ENCODE measurements at regions not wholly inside any gene's neighbourhood (a gene's known extent, or its start where the extent isn't known, plus 50 kb on each side); places are given as distances from the start of the nearest gene placed in this dataset.
"Not testable (repeated sequence)": the region's sequence is repeated elsewhere in the genome, so short reads cannot be mapped to it uniquely, and the experiment has no call there.

DNA sequence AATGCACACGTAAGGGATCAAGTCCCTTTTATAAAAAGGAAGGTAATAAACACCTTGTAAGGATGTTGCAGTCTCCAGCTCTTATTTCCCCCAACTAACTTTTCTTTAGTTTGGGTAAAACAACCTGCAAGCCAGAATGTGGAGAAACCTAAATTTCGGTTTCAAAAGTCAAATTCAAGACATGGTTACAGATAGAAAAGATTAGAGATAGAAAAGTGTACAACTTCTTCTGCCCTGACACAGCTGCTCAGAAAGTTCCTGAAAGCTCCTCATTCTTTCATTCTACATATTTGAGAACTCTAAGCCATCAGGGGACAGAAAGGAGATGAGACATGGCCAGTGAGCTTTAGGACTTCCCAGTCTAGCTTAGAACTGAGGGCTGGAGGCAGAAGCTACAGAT lies 574.9 kb downstream of the DIPK2A start:
- DNase-seq: no peak

- DNase-seq: no peak
These were observed 576.7 kb downstream of the DIPK2A start for GRCh38 chr3:144548346-144548745.

DNA sequence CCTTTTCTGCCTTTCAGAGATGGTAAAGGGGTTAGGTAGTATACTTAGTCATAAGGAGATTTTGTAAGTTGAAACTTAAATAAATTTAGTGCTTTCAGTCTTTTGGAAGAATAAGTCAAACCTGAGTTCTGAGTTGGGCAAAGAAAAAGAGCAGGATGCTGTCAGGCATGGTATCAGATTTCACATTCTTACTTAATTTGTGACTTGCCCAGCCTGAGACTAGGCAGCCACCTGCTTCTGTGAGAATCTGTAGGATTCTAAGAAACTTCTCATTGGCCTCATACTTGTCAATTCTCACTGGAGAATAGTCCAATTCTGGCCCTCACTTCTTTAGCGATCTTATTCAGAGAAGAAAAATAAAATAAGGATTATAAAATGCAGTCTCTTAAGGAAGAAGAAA lies 577.5 kb downstream of the DIPK2A start:
- DNase-seq: no peak

- DNase-seq: no peak
These were observed 580.9 kb downstream of the DIPK2A start for GRCh38 chr3:144552346-144553057.

- DNase-seq: no peak
These were observed 581.7 kb downstream of the DIPK2A start for GRCh38 chr3:144553301-144553700.

- DNase-seq: no peak
These were observed 583.3 kb downstream of the DIPK2A start for GRCh38 chr3:144554889-144555288.

GRCh38 chr3:144556392-144556791 lies 584.8 kb downstream of the DIPK2A start:
- no peak for DNase-seq

GRCh38 chr3:144557515-144557914 lies 585.9 kb downstream of the DIPK2A start:
- DNase-seq: no peak

DNA sequence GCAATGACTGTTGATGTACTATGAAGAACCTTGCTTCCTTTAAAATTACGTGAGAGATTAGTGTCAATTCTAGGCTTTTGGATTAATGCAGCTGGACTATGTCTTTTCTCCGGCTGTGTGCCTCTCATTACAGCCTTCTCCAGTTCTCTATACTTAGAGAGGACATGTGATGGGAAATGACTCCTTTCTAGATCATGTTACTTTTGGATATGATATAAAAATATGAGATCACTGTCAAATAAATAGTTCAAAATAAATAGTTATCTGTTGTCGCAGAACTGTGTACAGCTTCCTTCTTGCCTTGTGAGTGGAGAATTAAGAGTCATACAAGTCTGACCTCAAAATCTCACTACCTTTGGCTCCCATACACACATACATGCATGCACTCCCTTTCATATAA lies 592.4 kb downstream of the DIPK2A start:
- peak; percentile 1 for DNase-seq

DNA sequence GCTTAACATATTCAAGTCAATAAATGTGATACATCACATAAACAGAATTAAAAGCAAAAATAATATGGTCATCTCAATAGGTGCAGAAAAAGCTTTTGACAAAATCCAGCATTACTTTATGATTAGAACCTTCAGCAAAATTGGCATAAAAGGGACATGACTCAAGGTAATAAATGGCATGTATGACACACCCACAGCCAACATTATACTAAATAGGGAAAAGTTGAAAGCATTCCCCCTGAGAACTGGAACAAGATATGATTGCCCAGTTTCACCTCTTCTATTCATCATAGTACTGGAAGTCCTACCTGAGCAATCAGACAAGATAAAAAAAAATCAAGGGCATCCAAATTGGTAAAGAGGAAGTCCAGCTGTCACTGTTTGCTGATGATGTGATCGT lies 594.7 kb downstream of the DIPK2A start:
- no peak for DNase-seq

DNA sequence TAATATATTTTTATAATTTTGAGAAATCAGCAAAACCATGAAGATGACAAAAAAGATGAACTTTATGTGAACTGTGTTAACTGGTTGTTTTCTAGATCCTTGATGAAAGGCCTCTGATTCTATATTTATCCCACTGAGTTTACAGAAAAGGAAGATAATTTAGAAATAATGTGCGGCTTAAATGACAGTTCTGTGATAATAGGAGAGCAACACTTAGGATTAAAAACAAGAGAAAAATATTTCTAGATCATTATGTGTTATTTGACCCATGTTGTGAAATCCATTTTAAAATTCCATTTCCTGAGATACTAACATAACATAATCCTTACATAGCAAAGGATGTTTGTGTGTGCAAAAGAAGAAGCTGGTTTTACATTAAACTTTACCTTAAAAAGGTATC lies 598.0 kb downstream of the DIPK2A start:
- DNase-seq: no peak

- DNase-seq: no peak
These were observed 612.2 kb downstream of the DIPK2A start for GRCh38 chr3:144583871-144584270.

DNA sequence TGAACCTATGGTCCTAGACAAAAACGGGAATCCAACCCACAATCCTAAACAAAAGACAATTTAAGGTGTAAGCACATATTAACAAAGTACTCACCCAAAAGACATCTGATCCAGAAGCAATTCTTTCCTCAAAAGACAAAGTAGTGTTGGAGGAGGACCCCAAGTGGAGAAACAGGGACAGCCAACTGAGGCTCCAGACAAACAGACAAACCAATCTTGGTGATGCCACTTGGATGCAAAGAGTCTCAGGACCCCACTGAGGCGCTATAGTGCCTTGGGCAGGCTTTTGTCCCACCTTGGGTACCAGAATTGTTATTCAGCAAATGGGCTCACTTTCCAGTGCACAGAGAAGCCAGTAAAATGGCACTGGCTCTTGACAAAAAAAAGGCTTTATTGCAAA lies 613.8 kb downstream of the DIPK2A start:
- no peak for DNase-seq

DNA sequence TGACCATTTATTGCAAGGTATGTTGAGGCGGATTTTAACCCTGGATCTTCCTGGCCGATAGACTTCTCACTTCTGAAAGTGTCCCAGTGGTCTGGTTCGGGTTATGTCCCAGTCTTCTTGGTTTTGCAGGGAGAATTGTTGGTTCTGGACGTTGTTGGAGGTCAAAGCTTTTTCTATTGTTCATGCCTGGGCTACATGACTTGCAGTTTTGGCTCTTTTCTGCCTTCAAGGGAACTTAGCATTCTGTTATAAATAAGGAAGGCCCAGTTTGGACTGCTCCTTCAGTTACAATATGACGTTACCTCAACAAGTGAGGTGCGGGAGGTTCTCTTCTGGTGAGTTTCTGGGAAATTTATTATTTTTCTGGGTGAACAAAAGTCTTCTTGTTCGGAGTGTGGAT lies 614.3 kb downstream of the DIPK2A start:
- no peak for DNase-seq

GRCh38 chr3:144586382-144586781 lies 614.8 kb downstream of the DIPK2A start:
- peak; percentile 16 for DNase-seq

DNA sequence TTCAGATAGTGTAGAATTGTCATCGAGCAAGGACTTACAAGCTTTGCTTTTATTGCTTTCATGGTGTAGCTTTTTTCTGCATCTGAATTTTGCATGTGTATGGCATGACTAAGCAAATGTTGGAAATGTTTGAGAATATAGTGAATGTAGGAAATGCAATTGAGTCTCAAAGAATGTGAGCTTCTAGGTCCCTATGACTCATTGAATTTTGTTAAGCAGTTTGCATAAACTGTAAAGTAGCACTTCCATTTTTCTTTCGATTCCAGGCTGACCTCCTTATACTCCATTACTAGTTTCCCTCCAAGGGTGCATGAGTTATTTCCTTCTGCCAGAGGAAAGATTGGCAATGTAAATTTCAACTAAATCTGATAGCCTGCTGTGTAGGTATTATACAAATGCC lies 619.2 kb downstream of the DIPK2A start:
- peak; percentile 63 for DNase-seq

GRCh38 chr3:144593881-144594280 lies 622.3 kb downstream of the DIPK2A start:
- DNase-seq: no peak

DNA sequence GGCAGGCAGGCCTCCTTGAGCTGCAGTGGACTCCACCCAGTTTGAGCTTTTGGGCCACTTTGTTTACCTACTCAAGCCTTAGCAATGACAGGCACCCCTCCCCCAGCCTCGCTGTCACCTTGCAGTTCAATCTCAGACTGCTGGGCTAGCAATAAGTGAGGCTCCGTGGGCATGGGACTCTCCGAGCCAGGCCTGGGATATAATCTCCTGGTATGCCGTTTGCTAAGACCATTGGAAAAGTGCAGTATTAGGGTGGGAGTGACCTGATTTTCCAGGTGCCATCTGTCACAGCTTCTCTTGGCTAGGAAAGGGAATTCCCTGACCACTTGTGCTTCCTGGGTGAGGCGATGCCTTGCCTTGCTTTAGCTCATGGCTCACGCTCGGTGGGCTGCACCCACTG lies 648.6 kb downstream of the DIPK2A start:
- not testable (repeated sequence) for DNase-seq

- no peak for DNase-seq
These were observed 651.2 kb downstream of the DIPK2A start for GRCh38 chr3:144622845-144623244.

DNA sequence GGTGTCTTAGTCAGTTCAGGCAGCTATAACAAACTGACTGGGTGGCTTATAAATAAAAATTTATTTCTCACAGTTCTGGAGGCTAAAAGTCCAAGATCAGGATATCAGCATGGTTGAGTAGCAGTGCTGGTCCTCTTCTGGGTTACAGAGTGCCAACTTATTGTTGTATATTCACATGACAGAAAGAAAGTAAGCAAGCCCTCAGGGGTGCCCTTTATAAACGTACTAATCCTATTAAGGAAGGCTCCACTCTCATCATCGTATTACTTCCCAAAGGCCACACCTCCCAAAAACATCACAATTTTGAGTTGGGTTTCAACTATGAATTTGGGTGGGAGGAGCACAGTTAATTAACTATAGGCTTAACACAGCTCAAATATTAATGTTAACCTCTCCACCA lies 653.0 kb downstream of the DIPK2A start:
- no peak for DNase-seq

DNA sequence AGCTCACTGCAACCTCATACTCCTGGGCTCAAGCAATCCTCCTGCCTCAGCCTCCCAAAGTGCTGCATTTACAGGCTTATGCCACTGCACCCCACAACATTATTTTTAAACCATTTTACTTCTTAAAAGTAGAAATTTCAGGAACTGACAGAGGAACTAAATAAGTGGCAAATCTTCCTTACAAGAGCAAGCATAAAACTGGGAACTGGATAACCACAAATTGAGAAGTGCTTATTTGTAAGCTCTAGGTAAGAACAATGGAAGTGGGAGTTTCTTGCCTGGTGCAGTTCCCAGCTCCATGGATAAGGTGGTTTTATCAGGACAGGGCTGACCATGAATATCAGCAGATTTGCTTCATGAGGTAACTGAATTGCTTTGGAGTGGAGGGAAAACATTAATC lies 655.2 kb downstream of the DIPK2A start:
- DNase-seq: no peak

GRCh38 chr3:144629381-144629780 lies 657.8 kb downstream of the DIPK2A start:
- DNase-seq: no peak

DNA sequence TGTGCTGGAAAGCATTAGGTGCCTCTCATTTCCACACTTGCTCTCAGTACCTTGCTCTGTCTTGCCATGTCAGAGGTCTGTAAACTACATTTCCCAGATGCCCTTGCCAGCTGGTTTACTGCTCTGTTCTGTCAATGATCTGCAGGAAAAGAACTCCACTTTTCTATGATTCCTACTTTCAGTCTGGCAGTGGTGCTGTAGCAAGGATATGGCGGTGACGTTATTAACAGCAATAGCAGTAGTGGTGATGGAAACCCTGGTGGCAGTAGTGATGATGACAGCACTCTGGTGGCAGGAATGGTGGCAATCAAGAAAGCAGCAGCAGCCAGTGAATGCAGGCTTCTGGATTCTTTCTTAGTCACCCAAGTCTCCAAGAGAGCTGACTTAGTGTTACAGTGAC lies 665.2 kb downstream of the DIPK2A start:
- no peak for DNase-seq

DNA sequence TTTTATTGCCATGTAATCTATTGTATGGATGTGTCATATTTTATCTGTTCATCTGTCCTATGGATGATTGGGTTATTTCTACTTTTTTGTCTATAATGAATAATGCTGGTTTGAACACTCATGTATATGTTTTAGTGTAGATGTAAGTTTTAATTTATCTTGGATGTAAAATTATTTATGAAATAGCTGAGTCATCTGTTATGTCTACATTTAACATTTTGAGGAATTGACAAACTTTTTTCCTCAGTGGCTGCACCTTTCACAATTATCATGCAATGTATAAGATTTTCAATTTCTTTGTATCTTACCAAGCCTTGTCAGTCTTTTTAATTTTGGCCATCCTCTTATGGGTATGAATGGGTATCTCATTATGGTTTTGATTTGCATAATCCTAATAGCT lies 666.4 kb downstream of the DIPK2A start:
- DNase-seq: no peak

- DNase-seq: no peak
These were observed 672.2 kb downstream of the DIPK2A start for GRCh38 chr3:144643771-144644198.
